ENCODE measurements at regions not wholly inside any gene's neighbourhood (a gene's known extent, or its start where the extent isn't known, plus 50 kb on each side); places are given as distances from the start of the nearest gene placed in this dataset.

DNA sequence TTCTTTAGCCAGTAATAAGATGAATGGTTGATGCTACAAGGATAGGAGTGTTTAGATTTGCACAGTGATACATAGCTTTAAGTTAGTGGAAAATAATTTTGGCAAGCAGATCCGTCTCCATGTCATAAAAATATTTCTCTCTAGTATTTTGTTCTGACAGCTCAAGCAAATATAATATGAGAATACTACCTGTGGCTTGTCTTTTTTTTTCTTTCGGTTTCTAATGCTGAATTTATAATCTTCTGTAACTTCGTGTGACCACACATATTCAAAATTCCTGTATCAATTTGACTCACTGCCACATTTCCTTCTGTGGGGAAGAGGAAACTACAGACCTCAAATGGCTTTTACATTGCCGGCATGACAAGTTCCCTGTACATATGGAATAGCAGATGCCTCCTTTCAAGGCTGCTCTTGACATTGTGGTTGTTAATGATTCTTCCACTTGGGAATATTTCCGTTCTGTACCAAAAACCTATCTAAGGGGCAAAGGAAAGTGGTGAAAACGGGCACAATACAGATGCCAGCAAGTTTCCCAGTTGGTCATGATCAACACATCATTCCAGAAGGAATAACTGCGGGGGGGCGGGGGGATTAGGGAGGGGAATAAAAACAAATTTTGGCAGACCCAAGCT lies 103.6 kb upstream of the CCDC91 start:
- WGBS, 2 experiments (ENCODE audit: low coverage in 1 of 2, low lambda C conversion rate in 2 of 2, missing lambda C conversion rate in 2 of 2): 79 to 80% methylated on average over 8 of the region's 8 CpGs
- DNase-seq: no peak
- no peak overlapping the region for H3K27ac ChIP-seq

DNA sequence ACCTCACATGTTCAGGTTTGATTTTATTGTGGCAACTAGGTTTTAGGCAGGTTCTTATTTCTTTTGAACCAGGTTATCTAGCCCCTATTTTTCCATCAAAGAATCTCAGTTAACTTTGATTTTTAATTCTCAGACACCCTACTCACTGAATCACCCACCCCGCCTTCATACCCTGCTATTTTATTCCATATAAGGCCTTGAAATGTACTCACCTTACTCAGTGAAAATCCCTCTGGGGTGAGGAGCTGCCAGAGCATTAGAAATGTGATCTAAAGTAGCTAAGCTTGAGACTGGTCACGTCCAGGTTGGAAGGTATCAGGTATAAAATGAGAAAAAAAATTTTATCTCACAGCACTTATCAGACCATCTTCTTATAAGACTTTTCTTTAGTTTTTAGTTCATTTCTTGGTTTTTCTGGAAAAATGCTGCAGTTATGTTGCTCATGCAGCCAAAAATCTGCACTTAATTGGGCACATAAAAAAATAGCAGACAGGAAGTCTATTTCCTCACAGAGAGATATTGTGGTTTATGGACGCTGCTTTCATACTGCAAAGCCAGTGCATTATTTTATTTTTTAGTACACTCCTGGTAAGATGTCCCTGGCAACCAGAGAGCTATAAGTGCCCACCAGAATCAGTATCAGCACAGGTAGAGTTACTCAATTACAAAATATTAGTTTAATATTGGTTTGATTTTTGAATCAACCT lies 101.5 kb upstream of the CCDC91 start:
- in situ Hi-C loops (cut with MboI): no loop called here
- H3K79me2 ChIP-seq (ENCODE audit: insufficient read depth): no peaks in the 10 kb centered on the region
- H3K4me3 ChIP-seq: no peak overlapping the region
- DNase-seq: peak; percentile 48
- 0 out of 2 replicates have a peak overlapping the region, but pooled peaks have one; percentile 10 for H2AFZ ChIP-seq
- 0 out of 2 replicates have a peak, but pooled peaks cover 8% of the 10 kb centered on the region for H3F3A ChIP-seq (ENCODE audit: insufficient read depth)
- no peaks in the 10 kb centered on the region; the same call in 1 of the 2 replicates for H3K9me2 ChIP-seq (ENCODE audit: insufficient read depth)
- 0 out of 2 replicates have a peak overlapping the region, but pooled peaks have one; percentile 13 for H3K27ac ChIP-seq
- peak overlapping the region; percentile 60 for H3K4me2 ChIP-seq (ENCODE audit: unreplicated experiment)
- H3K4me1 ChIP-seq (ENCODE audit: insufficient read depth): peaks cover 25% of the 10 kb centered on the region
- no peaks in the 10 kb centered on the region for H4K20me1 ChIP-seq (ENCODE audit: insufficient read depth)
- H3K9me3 ChIP-seq (ENCODE audit: low read depth): no peaks in the 10 kb centered on the region
- H3K27me3 ChIP-seq (replicated peaks; ENCODE audit: insufficient read depth): no peaks in the 10 kb centered on the region
- H3K9ac ChIP-seq: no peak overlapping the region
- no peaks in the 10 kb centered on the region for H3K36me3 ChIP-seq (ENCODE audit: low read depth)
- 58 to 62% methylated on average over 3 of the region's 3 CpGs for WGBS, 2 experiments (ENCODE audit: low coverage in 1 of 2, low lambda C conversion rate in 2 of 2, missing lambda C conversion rate in 2 of 2)
- TF ChIP-seq EZH2phosphoT487 (IDR thresholded peaks at IDR 0.05; ENCODE audit: insufficient read depth, low read depth): no peak

More for the DNA sequence above, 103.6 kb upstream of the CCDC91 start:
- Histone ChIP-seq H3K9me3 (ENCODE audit: low read depth) (no peaks in the 10 kb centered on the region), H4K20me1 (ENCODE audit: insufficient read depth) (no peaks in the 10 kb centered on the region), H3K36me3 (ENCODE audit: low read depth) (no peaks in the 10 kb centered on the region), H3K4me2 (ENCODE audit: unreplicated experiment) (no peak overlapping the region), H3K4me1 (ENCODE audit: insufficient read depth) (peaks cover 38% of the 10 kb centered on the region), H3K27me3 (replicated peaks; ENCODE audit: insufficient read depth) (no peaks in the 10 kb centered on the region), H3K79me2 (ENCODE audit: insufficient read depth) (no peaks in the 10 kb centered on the region), H3K9ac (no peak overlapping the region), H3K9me2 (ENCODE audit: insufficient read depth) (no peaks in the 10 kb centered on the region; the same call in 1 of the 2 replicates), H3K4me3 (no peak overlapping the region), H3F3A (ENCODE audit: insufficient read depth) (peaks cover 17% of the 10 kb centered on the region; the same call in 1 of the 2 replicates), H2AFZ (no peak overlapping the region)
- in situ Hi-C loops (cut with MboI): no loop called here
- TF ChIP-seq EZH2phosphoT487 (IDR thresholded peaks at IDR 0.05; ENCODE audit: insufficient read depth, low read depth) (no peak), EZH2 (IDR thresholded peaks at IDR 0.05; ENCODE audit: insufficient read depth, poor library complexity, severe bottlenecking) (no peak)

DNA sequence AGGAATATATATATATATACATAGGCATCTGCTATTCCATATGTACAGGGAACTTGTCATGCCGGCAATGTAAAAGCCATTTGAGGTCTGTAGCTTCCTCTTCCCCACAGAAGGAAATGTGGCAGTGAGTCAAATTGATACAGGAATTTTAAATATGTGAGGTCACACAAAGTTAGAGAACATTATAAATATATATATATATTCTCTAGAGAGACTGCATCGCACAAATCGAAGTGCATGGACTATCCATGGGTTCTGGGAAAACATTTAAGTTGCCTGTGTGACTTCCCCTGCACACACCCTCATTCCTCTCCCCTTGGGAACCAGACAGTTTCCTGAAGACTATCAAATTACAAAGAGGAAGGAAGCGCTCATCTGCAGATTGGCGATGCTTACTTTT lies 100.9 kb upstream of the CCDC91 start:
- no peaks in the 10 kb centered on the region for H3K36me3 ChIP-seq (ENCODE audit: low read depth)
- peaks cover 19% of the 10 kb centered on the region for H3K4me1 ChIP-seq (ENCODE audit: insufficient read depth)
- H3K9me2 ChIP-seq (ENCODE audit: insufficient read depth): no peaks in the 10 kb centered on the region; the same call in 1 of the 2 replicates
- 0 out of 2 replicates have a peak, but pooled peaks cover 2% of the 10 kb centered on the region for H3F3A ChIP-seq (ENCODE audit: insufficient read depth)
- H3K27me3 ChIP-seq (replicated peaks; ENCODE audit: insufficient read depth): no peaks in the 10 kb centered on the region
- H3K27ac ChIP-seq: 0 out of 2 replicates have a peak overlapping the region, but pooled peaks have one; percentile 13
- no peak overlapping the region for H3K9ac ChIP-seq
- H3K4me2 ChIP-seq (ENCODE audit: unreplicated experiment): peak overlapping the region; percentile 60
- peak overlapping the region; percentile 19; the same call in 1 of the 2 replicates for H3K4me3 ChIP-seq
- H2AFZ ChIP-seq: peak overlapping the region; percentile 10
- no peaks in the 10 kb centered on the region for H3K9me3 ChIP-seq (ENCODE audit: low read depth)
- DNase-seq: peak; percentile 40
- TF ChIP-seq EZH2phosphoT487 (IDR thresholded peaks at IDR 0.05; ENCODE audit: insufficient read depth, low read depth) (no peak), EZH2 (IDR thresholded peaks at IDR 0.05; ENCODE audit: insufficient read depth, poor library complexity, severe bottlenecking) (no peak)
- H3K79me2 ChIP-seq (ENCODE audit: insufficient read depth): no peaks in the 10 kb centered on the region
- 37 to 38% methylated on average over 5 of the region's 5 CpGs for WGBS, 2 experiments (ENCODE audit: low coverage in 1 of 2, low lambda C conversion rate in 2 of 2, missing lambda C conversion rate in 2 of 2)
- H4K20me1 ChIP-seq (ENCODE audit: insufficient read depth): no peaks in the 10 kb centered on the region
- in situ Hi-C loops (cut with MboI): no loop called here

DNA sequence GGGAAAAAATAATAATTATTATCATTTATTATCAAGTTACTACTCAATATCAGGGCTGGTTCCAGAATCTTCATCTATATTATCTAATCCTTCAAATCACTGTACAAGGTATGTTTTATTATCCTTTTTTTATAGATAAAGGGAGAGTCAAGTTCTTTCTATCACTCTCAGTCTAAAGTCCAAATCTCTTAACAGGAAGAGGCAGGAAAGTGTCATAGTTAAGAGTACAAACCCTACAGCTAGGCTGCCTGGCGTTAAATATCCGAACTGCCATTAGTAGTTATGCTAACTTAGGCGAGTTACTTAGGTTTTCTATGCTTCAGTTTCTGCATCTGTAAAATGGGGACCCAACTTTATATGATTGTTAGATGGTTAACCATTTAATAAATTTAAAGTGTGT lies 99.4 kb upstream of the CCDC91 start:
- TF ChIP-seq EZH2phosphoT487 (IDR thresholded peaks at IDR 0.05; ENCODE audit: insufficient read depth, low read depth): no peak
- no peak for TF ChIP-seq EZH2 (IDR thresholded peaks at IDR 0.05; ENCODE audit: insufficient read depth, poor library complexity, severe bottlenecking)
- no peak overlapping the region for H3K27ac ChIP-seq
- H3K4me2 ChIP-seq (ENCODE audit: unreplicated experiment): no peak overlapping the region
- in situ Hi-C loops (cut with MboI): no loop called here
- H2AFZ ChIP-seq: no peak overlapping the region
- no peaks in the 10 kb centered on the region for H3K79me2 ChIP-seq (ENCODE audit: insufficient read depth)
- H3K4me1 ChIP-seq (ENCODE audit: insufficient read depth): peaks cover 17% of the 10 kb centered on the region
- no peaks in the 10 kb centered on the region for H4K20me1 ChIP-seq (ENCODE audit: insufficient read depth)
- 95 to 98% methylated on average over 3 of the region's 3 CpGs for WGBS, 2 experiments (ENCODE audit: low coverage in 1 of 2, low lambda C conversion rate in 2 of 2, missing lambda C conversion rate in 2 of 2)
- no peaks in the 10 kb centered on the region for H3K36me3 ChIP-seq (ENCODE audit: low read depth)
- no peak for DNase-seq
- H3K9ac ChIP-seq: no peak overlapping the region
- no peaks in the 10 kb centered on the region for H3K9me3 ChIP-seq (ENCODE audit: low read depth)
- H3K4me3 ChIP-seq: no peak overlapping the region
- no peaks in the 10 kb centered on the region for H3K27me3 ChIP-seq (replicated peaks; ENCODE audit: insufficient read depth)
- no peaks in the 10 kb centered on the region for H3K9me2 ChIP-seq (ENCODE audit: insufficient read depth)
- H3F3A ChIP-seq (ENCODE audit: insufficient read depth): no peaks in the 10 kb centered on the region

Data from GM23248 (cell line).